ENCODE measurements at regions not wholly inside any gene's neighbourhood (a gene's known extent, or its start where the extent isn't known, plus 50 kb on each side); places are given as distances from the start of the nearest gene placed in this dataset.

DNA sequence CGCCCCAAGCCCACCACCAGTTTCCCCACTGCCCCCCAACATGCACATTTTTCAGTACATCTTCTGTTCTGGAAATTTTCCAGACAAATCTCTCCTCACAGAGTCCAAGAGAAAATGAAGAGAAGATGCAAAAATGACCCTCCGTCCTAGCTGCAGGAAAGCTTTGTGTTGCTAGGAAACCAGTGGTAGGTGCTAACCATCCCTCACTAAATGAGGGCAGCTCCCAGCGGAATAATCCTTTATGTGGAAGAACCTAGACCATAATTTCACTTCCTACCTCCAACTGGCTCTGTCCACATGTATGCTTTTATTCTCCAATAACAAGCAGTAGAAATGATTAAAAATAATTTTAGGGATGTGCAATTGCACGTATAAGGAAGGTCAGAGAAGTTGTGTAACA is 311.9 kb upstream of the EPHA4 start (continued):
- no peak for TF ChIP-seq CTCF (IDR thresholded peaks at IDR 0.05 in 2 of 3, conservative IDR thresholded peaks at IDR 0.05 in 1 of 3; ENCODE audit: borderline replicate concordance in 1 of 3, insufficient read depth in 1 of 3, low read depth in 2 of 3, low read length in 2 of 3)
- TF ChIP-seq CBX3 (IDR thresholded peaks at IDR 0.05; ENCODE audit: low read depth): no peak

GRCh38 chr2:221876016-221876415 is 303.9 kb upstream of the EPHA4 start:
- TF ChIP-seq CEBPB (IDR thresholded peaks at IDR 0.05; ENCODE audit: low read depth) (no peak), ZFX (IDR thresholded peaks at IDR 0.05) (no peak), POLR2AphosphoS5 (IDR thresholded peaks at IDR 0.05; ENCODE audit: low read depth, low read length) (no peak), POLR2A (IDR thresholded peaks at IDR 0.05; ENCODE audit: borderline replicate concordance, extremely low read depth, insufficient read depth, insufficient read length) (no peak), ZNF274 (IDR thresholded peaks at IDR 0.05; ENCODE audit: low read depth, low read length) (no peak), RAD21 (IDR thresholded peaks at IDR 0.05; ENCODE audit: low read depth) (no peak), EZH2 (IDR thresholded peaks at IDR 0.05) (no peak), SIN3A (IDR thresholded peaks at IDR 0.05; ENCODE audit: low read depth) (no peak), ATF3 (IDR thresholded peaks at IDR 0.05) (no peak), EZH2phosphoT487 (IDR thresholded peaks at IDR 0.05; ENCODE audit: borderline replicate concordance) (no peak), CBX3 (IDR thresholded peaks at IDR 0.05; ENCODE audit: low read depth) (no peak), TCF7L2 (IDR thresholded peaks at IDR 0.05; ENCODE audit: borderline replicate concordance, extremely low read depth, insufficient read depth, insufficient read length) (no peak), CTCF (IDR thresholded peaks at IDR 0.05 in 2 of 3, conservative IDR thresholded peaks at IDR 0.05 in 1 of 3; ENCODE audit: borderline replicate concordance in 1 of 3, insufficient read depth in 1 of 3, low read depth in 2 of 3, low read length in 2 of 3) (no peak), MAX (IDR thresholded peaks at IDR 0.05) (no peak)
- DNase-seq (ENCODE audit: low read depth, low spot score) (no peak), ATAC-seq (no peak)
- H3K27me3 ChIP-seq (ENCODE audit: insufficient read depth, low read length): 0 out of 2 replicates have a peak, but pooled peaks cover 3% of the 10 kb centered on the region
- no peaks in the 10 kb centered on the region for H3K36me3 ChIP-seq (ENCODE audit: control insufficient read depth in 1 of 2, insufficient read depth in 2 of 2, low read length in 2 of 2)
- H3K79me2 ChIP-seq (ENCODE audit: insufficient read depth, low read length): no peaks in the 10 kb centered on the region
- no peaks in the 10 kb centered on the region for H3K9me3 ChIP-seq (ENCODE audit: control insufficient read depth in 1 of 2, insufficient read depth in 1 of 2, low read depth in 1 of 2, low read length in 2 of 2)
- H4K20me1 ChIP-seq (ENCODE audit: insufficient read depth): no peaks in the 10 kb centered on the region
- H3K9me2 ChIP-seq (ENCODE audit: insufficient read depth): no peaks in the 10 kb centered on the region
- no TSS peak for BruUV-seq (replicated peaks)
- intact Hi-C loops (cut with micrococcal nuclease): no loop called here
- ChIA-PET POLR2A (no interaction called here), RAD21 (ENCODE audit: low non-redundant PET in 1 of 2, low total read pairs in 2 of 2, uncharacterized antibody in 2 of 2, unreplicated experiment in 2 of 2) (no interaction called here), CTCF (no interaction called here)
- no peak overlapping the region for H3K9ac ChIP-seq (ENCODE audit: low read length)
- H3K4me2 ChIP-seq (ENCODE audit: low read length): no peak overlapping the region
- H3K4me1 ChIP-seq (ENCODE audit: control insufficient read depth in 1 of 2, insufficient read depth in 2 of 2, low read length in 2 of 2): no peaks in the 10 kb centered on the region
- no peak overlapping the region for H3K27ac ChIP-seq (ENCODE audit: low read depth, low read length)
- no peak overlapping the region for H2AFZ ChIP-seq (ENCODE audit: low read depth, low read length, poor library complexity, severe bottlenecking)
- H3K4me3 ChIP-seq (replicated peaks in 1 of 2; ENCODE audit: low read depth in 1 of 2, low read length in 2 of 2): no peak overlapping the region

All from HCT116 (cell line).